ENCODE measurements at regions not wholly inside any gene's neighbourhood (a gene's known extent, or its start where the extent isn't known, plus 50 kb on each side); places are given as distances from the start of the nearest gene placed in this dataset.

DNA sequence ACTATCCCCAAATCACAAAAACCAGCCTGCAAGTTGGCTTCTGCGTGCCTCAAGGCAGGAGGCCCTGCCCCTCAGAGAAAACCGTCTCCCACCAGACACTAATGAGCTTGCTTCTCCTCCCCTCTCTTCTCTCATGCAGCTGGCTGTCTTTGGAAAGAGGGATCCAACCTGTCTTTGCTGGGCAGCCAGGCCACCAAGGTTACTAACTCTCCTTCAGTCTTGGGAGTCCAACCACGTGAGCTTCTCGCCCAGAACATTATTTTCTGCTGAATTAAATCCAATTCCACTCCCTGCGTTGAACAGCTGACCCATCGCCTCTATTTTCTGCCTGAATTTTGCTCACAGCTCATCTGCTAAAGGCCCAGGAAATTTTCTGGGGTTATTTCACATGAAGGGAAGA, 291.3 kb upstream of the NCKAP5 start (continued):
- no peak for TF ChIP-seq TAF9B (IDR thresholded peaks at IDR 0.05; ENCODE audit: partially characterized antibody)
- TF ChIP-seq ZNF639 (CRISPR knock-in tag; conservative IDR thresholded peaks at IDR 0.05 in 1 of 2, IDR thresholded peaks at IDR 0.05 in 1 of 2), result no peak
- TF ChIP-seq ARHGAP35 (IDR thresholded peaks at IDR 0.05; ENCODE audit: partially characterized antibody), result no peak
- TF ChIP-seq ZBTB11 (CRISPR knock-in tag; IDR thresholded peaks at IDR 0.05), result no peak
- TF ChIP-seq, protein P1, sequence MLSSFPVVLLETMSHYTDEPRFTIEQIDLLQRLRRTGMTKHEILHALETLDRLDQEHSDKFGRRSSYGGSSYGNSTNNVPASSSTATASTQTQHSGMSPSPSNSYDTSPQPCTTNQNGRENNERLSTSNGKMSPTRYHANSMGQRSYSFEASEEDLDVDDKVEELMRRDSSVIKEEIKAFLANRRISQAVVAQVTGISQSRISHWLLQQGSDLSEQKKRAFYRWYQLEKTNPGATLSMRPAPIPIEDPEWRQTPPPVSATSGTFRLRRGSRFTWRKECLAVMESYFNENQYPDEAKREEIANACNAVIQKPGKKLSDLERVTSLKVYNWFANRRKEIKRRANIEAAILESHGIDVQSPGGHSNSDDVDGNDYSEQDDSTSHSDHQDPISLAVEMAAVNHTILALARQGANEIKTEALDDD (IDR thresholded peaks at IDR 0.05), result no peak
